Keratinocyte (primary cell): ENCODE measurements at regions not wholly inside any gene's neighbourhood (a gene's known extent, or its start where the extent isn't known, plus 50 kb on each side); places are given as distances from the start of the nearest gene placed in this dataset.

ENCODE experiments used
- DNase-seq: peaks from one replicate; pipeline ENCODE4 v3.0.0-alpha.2; 2011; ENCODE audit warnings: low read depth, missing footprints, low spot score
- FAIRE-seq: peaks from 2 replicates; lab custom pipeline; 2011; peaks lifted over from hg19 to GRCh38; lab: Jason Lieb, UNC
- H2AFZ ChIP-seq: 2 replicates; pipeline ENCODE4 v1.6.0; 2012; ENCODE audit warnings: low read length, control low read depth, inconsistent platforms; ENCODE audit not compliant: control insufficient read depth
- H3K27ac ChIP-seq: 2 replicates; pipeline ENCODE4 v1.5.1; 2011; ENCODE audit warnings: low read length; ENCODE audit not compliant: control insufficient read depth, insufficient read depth
- H3K27me3 ChIP-seq: 3 replicates; pipeline ENCODE4 v1.6.0; 2011; ENCODE audit warnings: low read length; ENCODE audit not compliant: control insufficient read depth, insufficient read depth; ENCODE audit errors: extremely low read depth
- H3K36me3 ChIP-seq, 2 experiments: 2 replicates in 1 of 2; 3 replicates in 1 of 2; pipeline ENCODE4 v1.5.1; 2011; ENCODE audit warnings: low read length in 2 of 2, mild to moderate bottlenecking in 1 of 2; ENCODE audit not compliant: control insufficient read depth in 2 of 2, insufficient read depth in 2 of 2; ENCODE audit errors: extremely low read depth in 1 of 2
- H3K4me1 ChIP-seq: 3 replicates; pipeline ENCODE4 v1.5.1; 2011; ENCODE audit warnings: low read length; ENCODE audit not compliant: control insufficient read depth, insufficient read depth; ENCODE audit errors: extremely low read depth
- H3K4me2 ChIP-seq: 3 replicates; pipeline ENCODE4 v1.6.0; 2011; ENCODE audit warnings: low read depth, low read length; ENCODE audit not compliant: control insufficient read depth, insufficient read depth; ENCODE audit errors: extremely low read depth
- H3K4me3 ChIP-seq, 3 experiments: fragments of 200-600 bp in 1 of 3; sonication (generic) in 1 of 3; 2 replicates in 2 of 3; 3 replicates in 1 of 3; pipeline ENCODE4 v1.5.1; 2011 to 2016; ENCODE audit warnings: low read length in 3 of 3, mild to moderate bottlenecking in 3 of 3, control low read depth in 2 of 3, inconsistent platforms in 1 of 3, low read depth in 1 of 3, mixed read lengths in 1 of 3, mixed run types in 1 of 3, moderate library complexity in 1 of 3; ENCODE audit not compliant: control insufficient read depth in 2 of 3, insufficient read depth in 2 of 3; ENCODE audit errors: extremely low read depth in 1 of 3
- H3K79me2 ChIP-seq: 2 replicates; pipeline ENCODE4 v1.6.0; 2012; ENCODE audit warnings: low read length; ENCODE audit not compliant: control insufficient read depth, insufficient read depth
- H3K9ac ChIP-seq: 3 replicates; pipeline ENCODE4 v1.6.0; 2011; ENCODE audit warnings: low read length; ENCODE audit not compliant: control insufficient read depth, insufficient read depth; ENCODE audit errors: extremely low read depth
- H3K9me1 ChIP-seq: 3 replicates; pipeline ENCODE4 v1.6.0; 2011; ENCODE audit warnings: low read length; ENCODE audit not compliant: control insufficient read depth, insufficient read depth; ENCODE audit errors: extremely low read depth
- H3K9me3 ChIP-seq: 2 replicates; pipeline ENCODE4 v1.5.1; 2012; ENCODE audit warnings: low read depth, low read length; ENCODE audit not compliant: control insufficient read depth
- H4K20me1 ChIP-seq: 3 replicates; pipeline ENCODE4 v1.6.0; 2011; ENCODE audit warnings: low read length; ENCODE audit not compliant: control insufficient read depth, insufficient read depth; ENCODE audit errors: extremely low read depth
- CTCF ChIP-seq, 3 experiments: IDR thresholded peaks in 1 of 3; conservative IDR thresholded peaks in 1 of 3; optimal IDR thresholded peaks in 1 of 3; 2 replicates in 2 of 3; 3 replicates in 1 of 3; pipeline versions ENCODE3 to v1.5.1; 2011; ENCODE audit warnings: low read length in 3 of 3, mild to moderate bottlenecking in 3 of 3, moderate library complexity in 2 of 3, control low read depth in 1 of 3, inconsistent platforms in 1 of 3; ENCODE audit not compliant: insufficient read depth in 2 of 3; ENCODE audit errors: extremely low read depth in 1 of 3
- EZH2 ChIP-seq: IDR thresholded peaks from one replicate; pipeline ENCODE4 v1.6.1; 2012; ENCODE audit warnings: inconsistent platforms, mild to moderate bottlenecking, low read length, moderate library complexity
- dilution Hi-C: fragments of 300-500 bp; cut with MboI; formaldehyde crosslinking; loops from one replicate; pipeline ENCODE4 v1.7.0; 2020; ENCODE audit warnings: low sequenced_read_pairs; ENCODE audit not compliant: extremely low pct_ligation_motif_present

DNA sequence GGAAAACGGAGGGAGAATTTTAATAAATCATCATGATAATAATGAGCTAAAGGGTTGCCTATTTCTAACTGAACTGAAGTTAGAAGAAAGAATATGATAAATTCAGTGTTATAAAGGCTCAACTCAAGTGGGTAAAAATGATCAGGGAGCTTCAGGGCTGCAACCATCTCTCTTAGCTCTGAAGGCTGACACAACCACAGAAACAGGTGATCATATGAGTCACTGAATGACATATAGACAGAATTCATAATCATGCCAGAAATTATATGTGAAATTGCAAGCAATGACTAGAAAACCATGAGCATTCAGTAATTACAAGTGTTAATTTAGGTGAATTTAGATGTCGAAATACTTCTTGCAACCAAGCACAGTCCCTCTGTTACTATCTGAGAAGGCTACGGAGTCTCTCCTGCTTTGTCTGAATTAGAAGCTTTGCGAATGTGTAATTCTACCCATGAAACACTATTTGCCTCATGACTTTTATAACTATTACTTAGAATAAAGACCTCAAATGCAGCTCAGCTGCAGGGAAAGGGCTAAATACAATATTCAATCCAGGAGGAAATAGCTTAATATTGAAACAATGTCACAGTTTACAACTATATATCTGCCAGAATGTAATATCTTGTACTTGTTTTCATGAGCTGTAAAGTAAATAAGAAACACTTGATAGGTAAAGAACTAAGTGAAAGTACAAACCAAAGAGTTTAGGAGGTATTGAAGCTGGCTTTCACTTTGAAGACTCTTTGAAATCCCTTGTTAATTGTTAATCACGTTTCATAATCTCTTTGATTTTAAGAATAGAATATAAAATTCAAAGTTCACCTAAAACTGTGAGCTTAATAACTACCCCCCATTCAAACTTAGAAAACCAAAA lies 1972.6 kb downstream of the ARAP2 start:
- H3K9me3 ChIP-seq, result no peaks in the 10 kb centered on the region
- DNase-seq, result no peak
- H3K27me3 ChIP-seq, result no peaks in the 10 kb centered on the region

DNA sequence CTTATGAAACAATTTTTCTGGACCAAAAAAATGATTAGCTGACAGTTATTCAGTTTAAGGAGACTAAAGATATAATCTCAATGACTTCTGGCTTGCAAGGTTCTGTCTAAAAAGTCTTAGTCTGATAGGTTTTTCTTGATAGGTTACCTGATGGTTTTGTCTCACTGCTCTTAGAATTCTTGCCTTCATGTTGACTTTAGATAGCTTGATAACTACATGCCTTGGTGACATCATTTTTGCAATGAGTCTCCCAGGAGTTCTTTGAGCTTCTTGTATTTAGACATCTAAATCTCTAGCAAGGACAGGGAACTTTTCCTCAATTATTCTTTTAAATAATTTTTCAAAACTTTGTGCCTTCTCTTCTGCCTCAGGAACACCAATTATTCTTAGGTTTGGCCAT lies 1965.3 kb downstream of the ARAP2 start:
- DNase-seq, result no peak
- FAIRE-seq, result no peak
- dilution Hi-C loops, result no loop called here
- H3K27me3 ChIP-seq, result no peaks in the 10 kb centered on the region
- H3K9me1 ChIP-seq, result no peaks in the 10 kb centered on the region
- H3K27ac ChIP-seq, result no peak overlapping the region
- no peaks in the 10 kb centered on the region for H3K9me3 ChIP-seq
- H3K36me3 ChIP-seq, result no peaks in the 10 kb centered on the region
- no peaks in the 10 kb centered on the region for H3K4me1 ChIP-seq
- H4K20me1 ChIP-seq, result no peaks in the 10 kb centered on the region
- H3K4me2 ChIP-seq, result no peak overlapping the region
- no peaks in the 10 kb centered on the region for H3K79me2 ChIP-seq
- no peak overlapping the region for H3K4me3 ChIP-seq
- no peak overlapping the region for H3K9ac ChIP-seq
- no peak overlapping the region for H2AFZ ChIP-seq
- TF ChIP-seq CTCF (optimal IDR thresholded peaks at IDR 0.05 in 1 of 3, IDR thresholded peaks at IDR 0.05 in 1 of 3, conservative IDR thresholded peaks at IDR 0.05 in 1 of 3; ENCODE audit: extremely low read depth in 1 of 3, insufficient read depth in 2 of 3, low read length in 3 of 3) (no peak), EZH2 (no peak)

More for the DNA sequence above, 1972.6 kb downstream of the ARAP2 start:
- no peaks in the 10 kb centered on the region for H3K36me3 ChIP-seq
- no peaks in the 10 kb centered on the region for H3K9me1 ChIP-seq
- no peaks in the 10 kb centered on the region for H3K4me1 ChIP-seq
- H3K9ac ChIP-seq, result no peak overlapping the region
- H3K27ac ChIP-seq, result no peak overlapping the region
- H3K4me2 ChIP-seq, result no peak overlapping the region
- no peaks in the 10 kb centered on the region for H4K20me1 ChIP-seq
- no peak overlapping the region for H2AFZ ChIP-seq
- no peaks in the 10 kb centered on the region for H3K79me2 ChIP-seq
- no peak for FAIRE-seq
- TF ChIP-seq CTCF (optimal IDR thresholded peaks at IDR 0.05 in 1 of 3, IDR thresholded peaks at IDR 0.05 in 1 of 3, conservative IDR thresholded peaks at IDR 0.05 in 1 of 3; ENCODE audit: extremely low read depth in 1 of 3, insufficient read depth in 2 of 3, low read length in 3 of 3) (no peak), EZH2 (no peak)
- no peak overlapping the region for H3K4me3 ChIP-seq
- dilution Hi-C loops, result no loop called here
